Skin of body (tissue), 1 donor: ENCODE measurements at regions not wholly inside any gene's neighbourhood (a gene's known extent, or its start where the extent isn't known, plus 50 kb on each side); places are given as distances from the start of the nearest gene placed in this dataset.
A peak's percentile ranks its signal among the peaks of the same experiment; 100 is the strongest.

ENCODE experiments used
- DNase-seq: peaks from one replicate; lab custom pipeline; 2025; lab: John Stamatoyannopoulos, UW

DNA sequence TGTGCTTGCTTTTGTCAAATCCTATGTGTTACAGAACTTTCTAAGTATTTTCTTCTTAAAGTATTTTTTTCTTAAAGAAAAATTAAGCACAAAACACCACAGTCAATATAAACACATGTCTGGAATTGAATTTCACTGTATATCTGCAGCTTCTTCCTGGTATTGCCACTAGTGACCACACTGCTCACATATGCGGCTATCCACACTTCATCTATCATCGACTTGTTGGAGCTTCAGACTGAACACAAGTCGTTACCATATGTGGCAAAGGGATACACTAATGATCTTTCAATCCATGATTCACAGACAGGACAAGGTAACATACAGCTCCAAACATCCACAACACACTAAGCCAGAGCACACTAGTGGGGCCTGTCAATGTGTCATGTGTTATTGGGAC is 498.4 kb upstream of the ARGLU1 start:
- DNase-seq: peak; percentile 94

DNA sequence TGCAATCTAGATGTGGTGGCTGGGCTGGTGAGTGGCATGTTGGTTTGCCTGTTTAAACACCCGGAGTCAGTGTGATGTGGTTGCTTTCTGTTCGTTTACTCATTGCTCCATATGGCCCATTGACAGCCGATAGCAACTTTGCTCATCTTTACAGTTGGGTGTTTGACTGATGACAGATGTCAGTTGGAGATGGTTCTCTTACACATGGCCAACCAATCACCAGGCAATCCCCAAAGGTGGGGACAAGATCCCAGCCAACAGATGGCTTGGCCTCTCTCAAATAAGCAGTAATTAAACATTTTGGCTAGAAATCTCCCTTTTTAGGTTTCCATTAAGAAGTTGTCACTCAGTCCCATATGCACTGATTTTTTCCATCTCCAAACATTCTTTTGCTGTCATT is 497.1 kb upstream of the ARGLU1 start:
- peak; percentile 54 for DNase-seq

DNA sequence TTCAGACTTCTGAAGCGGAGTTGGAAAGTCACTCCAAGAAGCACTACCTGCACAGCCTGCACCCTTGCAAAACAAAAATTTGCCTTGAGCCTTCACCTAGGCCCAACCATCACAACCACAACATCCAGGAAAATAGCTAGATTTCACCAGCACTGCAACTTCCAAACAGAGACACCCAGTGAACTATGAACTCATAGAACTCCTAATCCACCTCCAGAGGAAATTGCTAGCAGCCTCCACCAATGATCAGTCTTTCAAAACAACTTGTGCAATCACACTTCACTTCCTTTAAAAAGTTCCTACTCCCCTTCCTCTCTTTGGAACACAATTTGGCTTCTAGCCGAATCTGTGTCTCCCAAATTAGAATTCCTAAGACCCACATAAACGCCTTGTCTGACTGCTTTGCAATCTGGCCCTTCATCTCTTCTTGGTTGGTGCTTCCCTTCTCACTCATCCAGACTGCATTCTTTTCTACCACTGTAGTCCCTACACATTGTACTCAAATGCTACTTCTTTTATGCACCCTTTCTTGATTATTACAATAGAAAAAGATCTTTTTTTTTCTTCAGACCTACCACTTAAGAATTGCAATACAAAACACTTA is 489.2 kb upstream of the ARGLU1 start:
- DNase-seq: no peak

DNA sequence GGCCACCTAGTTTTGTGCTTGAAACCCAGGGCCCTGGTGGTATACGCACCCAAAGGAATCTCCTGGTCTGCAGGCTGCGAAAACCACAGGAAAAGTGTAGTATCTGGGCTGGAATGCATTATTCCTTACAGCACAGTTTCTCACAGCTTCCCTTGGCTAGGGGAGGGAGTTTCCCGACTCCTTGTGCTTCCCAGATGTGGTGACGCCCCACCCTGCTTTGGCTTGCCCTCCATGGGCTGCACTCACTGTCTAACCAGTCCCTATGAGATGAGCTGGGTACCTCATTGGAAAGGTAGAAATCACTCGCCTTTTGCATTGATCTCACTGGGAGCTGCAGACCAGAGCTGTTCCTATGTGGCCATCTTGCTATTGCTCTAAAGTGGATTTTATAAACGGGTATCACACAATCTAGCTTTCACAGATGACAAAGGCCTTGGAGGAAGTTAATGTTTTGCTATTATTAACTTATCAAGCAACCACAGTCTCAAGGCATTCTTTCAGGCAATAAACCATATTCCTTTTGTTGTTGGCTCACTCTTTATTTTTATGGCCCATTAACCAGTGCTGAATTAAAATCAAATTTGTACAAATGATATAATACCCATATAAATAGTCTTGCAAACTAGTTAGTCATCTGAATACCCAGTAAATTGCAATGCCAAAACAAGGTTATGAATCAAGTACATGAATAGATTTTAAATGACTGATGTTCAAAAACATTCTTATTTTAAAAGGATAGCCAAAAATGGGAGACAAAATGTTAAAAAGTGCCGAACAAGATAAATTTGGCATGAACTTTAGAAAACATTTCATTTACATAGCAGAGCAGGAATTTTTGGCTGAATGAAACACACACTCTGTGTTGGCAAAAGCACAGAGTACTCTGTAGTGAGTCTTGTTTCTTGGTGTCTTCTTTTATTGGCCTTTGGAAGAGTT is 475.4 kb upstream of the ARGLU1 start:
- DNase-seq: peak; percentile 88

DNA sequence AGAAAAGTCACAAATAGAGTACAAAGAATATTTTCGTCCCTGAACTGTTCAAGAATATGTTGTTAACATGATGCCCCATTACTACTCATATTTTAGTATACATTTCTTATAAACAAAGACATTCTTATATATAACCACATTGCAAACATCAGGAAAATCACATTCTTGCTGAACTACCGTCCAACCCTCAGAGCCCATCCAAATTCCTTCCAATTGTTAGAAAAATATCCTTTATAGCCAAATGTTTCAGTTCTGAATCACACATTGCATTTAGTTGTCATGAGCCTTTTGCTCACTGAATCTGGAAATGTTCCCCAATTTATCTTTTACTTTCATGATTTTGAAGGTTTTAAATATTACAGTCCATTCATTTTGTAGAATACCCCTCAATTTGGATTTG is 467.8 kb upstream of the ARGLU1 start:
- peak; percentile 30 for DNase-seq

DNA sequence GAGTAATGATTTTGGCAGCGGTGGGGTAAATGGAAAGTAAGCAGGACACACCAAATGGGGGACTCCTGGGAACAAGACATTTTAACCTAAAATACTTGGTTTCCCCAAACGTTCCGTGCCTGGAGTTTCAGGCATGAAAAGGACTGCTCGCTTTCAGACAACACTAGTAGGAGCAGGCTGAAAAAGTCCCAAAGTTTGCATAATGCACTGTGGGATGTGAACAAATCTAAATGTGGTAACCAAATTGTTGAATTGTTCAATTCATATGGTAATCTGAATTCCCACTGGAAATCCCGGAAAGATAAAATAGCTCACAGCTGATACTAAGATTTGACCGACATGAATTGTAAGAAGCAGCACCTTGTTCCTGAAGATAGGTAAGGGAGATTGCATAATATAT is 467.2 kb upstream of the ARGLU1 start:
- no peak for DNase-seq

DNA sequence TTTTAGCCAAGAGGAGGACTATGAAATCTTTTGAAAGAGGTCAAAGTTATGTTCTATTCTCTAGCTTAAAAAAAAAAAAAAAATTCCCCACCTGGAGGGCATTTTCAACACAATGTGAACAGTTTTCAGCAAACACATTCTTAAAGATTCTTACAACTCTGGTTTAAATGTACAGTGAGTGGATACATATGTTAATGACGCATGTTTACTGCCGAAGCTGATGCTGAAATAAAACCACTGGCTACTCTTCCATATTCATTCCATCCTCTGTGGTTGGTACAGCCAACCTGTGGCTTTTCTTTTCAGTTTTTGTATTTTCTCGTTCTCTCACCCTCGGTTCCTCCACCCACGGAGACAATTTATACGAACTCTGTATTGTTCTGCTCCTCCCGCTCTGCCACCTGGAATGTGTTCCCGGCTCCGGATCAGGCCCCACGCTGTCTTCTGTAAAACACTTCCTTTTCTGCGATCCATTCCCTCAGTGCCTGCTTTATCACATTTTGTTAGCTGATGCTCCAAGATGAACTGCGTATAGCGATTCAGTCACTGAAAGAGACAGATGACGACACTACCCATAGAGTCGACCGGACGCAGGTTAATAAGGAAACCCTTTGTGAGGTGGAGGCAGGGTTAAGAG is 466.4 kb upstream of the ARGLU1 start:
- no peak for DNase-seq

DNA sequence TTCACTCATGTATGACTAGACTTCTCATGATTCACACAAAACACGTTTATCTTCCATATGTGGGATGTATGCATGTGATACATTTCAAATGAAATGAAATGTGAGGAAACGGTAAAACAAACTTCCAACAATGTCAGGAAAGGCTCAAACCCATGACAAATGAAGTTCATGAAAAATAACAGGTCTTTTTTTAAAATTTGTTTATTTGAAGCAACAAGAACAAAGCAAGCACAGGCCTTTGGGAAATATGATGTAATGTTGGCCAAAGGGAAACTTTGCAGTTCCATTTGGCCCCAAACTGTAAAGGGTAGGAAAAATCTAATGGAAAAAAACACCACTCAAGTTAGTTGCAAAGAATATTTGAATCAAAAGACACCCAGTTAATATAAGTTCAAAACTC is 463.8 kb upstream of the ARGLU1 start:
- no peak for DNase-seq

DNA sequence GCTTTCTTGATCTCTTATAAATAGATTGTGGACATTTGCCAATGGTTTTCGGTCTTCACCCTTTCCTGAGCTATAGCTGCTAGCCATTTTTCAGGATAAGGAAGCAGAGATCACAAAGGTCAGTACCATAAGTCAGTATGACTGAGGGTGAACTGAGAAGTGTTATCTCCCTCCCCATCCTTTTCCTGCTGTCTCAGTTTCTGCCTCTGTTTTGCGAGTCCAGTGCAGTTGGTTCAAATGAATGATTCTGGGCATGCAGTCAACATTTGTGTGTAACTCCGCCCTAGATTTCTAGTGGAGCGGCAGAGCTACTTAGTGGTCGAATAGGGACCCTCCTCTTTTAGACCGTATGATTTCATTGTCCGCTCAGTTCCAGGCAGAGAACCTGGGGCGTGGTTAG is 460.8 kb upstream of the ARGLU1 start:
- no peak for DNase-seq

DNA sequence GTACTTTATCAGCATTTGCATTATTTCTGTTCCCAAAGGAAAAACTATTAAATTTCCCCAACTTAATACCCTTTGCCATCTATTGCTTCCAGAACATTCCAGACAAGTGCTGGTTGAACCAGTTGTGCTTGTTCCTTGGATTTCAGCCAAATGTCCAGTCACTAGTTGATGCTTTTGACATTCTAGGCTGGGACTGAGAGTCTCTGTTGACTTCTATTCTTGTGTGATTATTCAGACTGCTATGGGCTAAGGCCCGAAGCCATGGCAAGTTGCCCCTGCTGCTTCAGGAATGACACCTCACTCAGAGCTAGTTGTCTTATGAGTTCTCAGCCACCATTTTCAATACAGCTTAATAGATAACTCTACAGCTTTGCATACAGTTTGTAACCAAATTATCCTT is 458.1 kb upstream of the ARGLU1 start:
- DNase-seq: peak; percentile 14

DNA sequence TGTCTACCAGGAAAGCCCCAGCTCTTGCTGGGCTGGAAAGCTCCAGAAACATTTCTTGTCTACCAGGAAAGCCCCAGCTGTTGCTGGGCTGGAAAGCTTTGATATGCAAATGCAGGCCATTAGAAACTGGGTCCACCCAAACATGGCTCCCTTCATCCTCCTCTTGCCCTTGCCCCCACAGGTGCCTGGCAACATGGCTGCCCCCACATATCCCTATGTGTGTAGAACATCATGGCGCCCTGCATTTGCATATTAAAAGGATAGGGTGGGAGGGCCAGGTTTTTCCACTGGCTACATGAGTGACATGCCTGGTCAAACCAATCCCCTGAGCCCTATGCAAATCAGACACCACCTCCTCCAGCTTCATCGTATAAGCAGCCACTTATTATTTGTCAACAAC is 455.4 kb upstream of the ARGLU1 start:
- no peak for DNase-seq

DNA sequence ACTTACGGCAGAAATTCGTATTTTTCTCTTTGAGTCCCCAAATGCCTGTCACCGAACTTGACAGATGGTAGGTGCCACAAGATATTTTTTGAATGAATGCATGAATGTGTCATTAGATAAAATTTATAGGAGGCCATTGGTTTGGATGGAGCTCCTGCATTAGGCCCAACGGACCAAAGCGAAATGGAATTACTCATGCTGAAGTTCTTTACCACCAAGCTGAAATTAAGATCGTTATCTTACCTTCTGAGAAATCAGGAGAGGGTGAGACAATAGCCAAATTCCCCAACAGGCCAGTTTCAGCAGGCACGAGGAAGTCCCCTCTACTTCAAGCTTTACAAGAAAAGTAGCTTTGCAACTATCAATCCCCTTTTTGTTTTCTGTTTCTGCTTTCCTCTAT is 452.5 kb upstream of the ARGLU1 start:
- DNase-seq: no peak

DNA sequence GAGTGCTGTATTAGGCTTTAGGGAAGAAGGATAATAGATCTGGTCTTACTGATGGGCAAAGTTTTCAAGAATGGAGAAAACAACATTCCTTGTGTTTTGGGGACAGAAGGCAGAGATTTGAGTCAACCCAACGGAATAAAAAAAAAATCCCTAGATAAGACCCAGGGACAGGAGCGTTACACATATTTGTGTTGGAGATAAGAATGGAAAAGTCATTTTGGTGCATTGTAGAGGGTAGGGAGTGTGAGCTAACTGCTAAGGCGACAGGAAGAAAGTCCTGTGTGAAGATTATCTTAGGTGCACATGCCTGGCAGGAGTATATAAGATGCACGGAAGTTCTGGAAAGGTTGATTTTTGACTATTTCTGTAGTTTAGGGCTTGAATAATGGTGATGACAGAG is 450.3 kb upstream of the ARGLU1 start:
- no peak for DNase-seq

DNA sequence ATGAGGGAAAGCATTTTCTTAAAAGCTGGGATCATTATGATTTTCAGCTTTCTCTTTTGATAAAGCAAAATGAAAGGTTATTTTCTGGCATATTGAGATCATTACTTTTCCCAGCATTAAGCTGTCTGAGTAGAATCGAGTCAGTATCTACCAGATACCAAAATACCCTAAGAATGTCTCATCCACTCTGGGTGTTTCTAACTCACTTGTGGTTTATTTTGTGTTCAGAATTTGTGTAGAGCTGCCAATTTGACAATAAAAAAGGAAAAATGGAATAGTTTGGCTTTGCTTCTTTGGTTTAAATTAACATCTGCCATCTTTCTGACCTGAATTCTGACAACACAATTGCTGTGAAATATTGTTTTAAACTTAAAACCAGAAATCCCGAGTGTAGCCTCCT is 438.7 kb upstream of the ARGLU1 start:
- no peak for DNase-seq

DNA sequence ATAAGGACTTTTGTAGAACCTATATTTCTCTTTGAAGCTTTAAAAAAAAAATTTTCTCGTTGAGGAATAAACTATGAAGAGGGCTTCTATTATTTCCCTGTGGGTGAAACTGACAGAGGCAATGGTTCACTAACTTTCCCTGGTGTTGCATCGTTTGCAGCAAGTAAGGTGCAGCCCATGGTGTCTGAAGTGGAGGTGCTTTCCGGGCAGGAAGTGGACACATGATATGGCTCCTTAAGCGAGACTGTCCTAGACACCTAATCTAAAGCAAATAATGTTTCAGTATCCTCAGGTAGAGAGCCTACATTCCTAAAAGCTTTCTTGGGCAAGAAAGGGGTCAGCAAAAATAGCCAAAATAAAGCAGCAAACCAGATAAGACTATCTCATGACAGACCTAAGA is 437.6 kb upstream of the ARGLU1 start:
- DNase-seq: no peak

DNA sequence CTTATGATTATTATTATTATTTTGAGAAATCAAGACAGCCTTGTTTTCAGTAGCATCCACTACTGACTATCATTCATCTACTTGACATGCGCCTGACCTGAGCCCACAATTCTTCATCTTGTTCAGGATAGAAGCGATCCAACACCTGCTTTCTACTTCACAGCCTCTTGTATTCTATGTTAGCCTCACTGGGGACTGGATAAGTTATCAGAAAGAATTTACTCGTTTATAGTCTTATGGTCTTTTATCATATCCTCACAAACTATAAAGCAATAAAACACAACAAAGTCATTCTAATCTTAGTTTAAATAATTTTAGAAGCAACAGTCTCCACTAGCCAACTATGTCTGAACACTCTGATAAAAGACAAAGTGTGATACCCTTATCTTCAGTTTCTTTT is 436.0 kb upstream of the ARGLU1 start:
- no peak for DNase-seq

DNA sequence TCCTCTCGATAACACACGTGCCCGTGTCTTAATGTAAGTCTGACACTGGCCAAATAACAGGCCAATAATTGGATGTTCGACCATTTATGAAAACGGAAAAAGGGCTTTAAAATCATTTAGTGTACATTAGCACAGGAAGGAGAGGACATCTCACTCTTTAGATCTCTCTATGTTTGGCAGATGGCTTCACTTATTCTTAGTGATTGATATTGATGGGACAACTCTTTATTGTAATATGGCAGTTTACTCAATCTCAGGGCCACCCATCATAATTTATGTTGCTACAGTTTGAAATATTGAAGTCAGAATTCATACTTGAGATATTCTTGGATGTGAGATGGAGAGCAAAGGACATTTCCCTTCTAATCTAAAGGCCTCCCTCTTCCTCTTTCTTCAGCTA is 430.7 kb upstream of the ARGLU1 start:
- DNase-seq: no peak

DNA sequence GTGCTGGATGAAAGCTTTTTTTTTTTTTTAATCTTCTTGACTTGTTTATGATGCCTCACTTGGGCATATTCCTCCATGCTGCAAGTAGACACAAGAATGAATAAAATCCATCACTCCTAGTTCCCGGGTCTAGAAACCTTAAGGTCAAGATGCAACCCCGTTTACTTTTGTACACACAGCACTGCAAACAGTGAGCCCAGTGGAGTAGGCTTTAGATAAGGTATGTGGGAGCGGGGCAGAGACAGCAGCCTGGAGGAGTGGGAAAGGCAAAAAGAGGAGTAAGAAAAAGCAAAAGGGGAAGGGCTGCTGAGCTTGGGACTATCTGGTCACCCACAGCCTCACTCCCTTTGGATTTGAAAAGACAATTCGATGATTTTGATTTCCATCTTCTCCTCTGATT is 429.8 kb upstream of the ARGLU1 start:
- DNase-seq: no peak

DNA sequence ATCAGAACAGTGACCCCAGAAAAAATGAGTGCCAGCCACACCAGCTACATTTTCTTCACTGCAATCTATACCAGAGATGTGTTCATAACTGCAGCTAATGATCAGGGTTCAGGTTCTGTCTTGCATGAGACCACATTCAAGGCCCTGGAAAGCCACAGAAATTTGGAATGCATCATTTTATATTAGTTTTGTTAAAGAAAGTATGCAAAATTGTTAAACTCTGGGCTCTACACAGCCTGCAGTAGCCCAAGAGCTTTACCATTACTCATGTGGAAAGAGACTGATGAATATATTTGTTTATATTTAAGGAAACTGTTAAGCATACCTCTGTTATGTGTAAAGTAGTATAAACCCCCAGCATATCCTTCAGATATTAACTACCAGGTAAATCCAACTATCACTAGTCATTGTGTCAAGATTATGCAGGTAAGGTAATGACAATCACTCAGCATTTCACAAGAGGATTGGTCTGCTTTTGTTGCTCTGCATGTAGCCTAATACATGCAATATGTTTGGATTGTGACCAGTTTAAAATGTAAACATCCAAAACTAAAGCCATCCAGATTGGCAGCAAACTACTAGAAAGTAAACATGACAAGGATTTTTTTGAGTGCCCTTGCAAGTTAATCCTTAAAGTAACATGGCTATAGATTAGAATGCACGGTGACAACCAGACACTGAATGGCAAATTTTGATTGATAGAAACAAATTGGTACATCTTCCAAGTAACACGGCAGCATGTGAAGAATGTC is 429.1 kb upstream of the ARGLU1 start:
- no peak for DNase-seq

DNA sequence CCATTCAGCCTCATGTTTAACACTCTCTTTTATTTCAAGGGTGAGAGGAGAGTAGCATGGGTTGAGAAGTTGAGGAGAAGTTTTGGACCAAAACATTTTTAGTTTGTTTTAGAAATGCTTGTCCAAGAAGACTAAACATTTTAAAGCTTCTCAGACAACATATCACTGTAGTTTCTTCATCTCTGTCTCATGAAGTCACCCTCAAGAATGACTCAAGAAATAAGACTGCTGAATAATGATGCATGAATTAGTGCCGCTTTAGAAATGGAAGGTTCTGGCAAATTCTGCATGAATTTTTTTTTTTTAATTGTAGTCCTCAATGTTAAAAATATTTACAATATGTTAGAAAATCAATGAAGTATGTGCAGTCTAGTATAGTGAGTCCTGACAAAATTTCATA is 422.7 kb upstream of the ARGLU1 start:
- no peak for DNase-seq

DNA sequence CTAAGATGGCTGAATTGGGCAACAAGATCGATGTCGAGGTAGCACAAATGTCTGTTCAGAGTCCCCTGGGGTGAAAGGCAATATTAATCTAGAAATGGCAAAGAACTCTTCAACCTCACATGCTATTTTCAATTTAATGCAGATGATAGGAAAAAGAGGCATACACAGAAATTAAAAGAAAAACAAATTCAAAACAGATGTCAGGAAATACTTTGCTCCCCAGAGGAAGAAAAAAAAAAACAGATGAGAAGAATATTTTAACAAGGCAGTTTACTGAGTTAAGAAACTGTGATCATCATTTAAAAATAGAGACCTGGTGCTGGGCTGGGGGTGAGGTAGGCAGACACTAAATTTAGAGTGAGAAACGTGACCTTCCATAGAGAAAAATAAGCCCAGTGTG is 421.9 kb upstream of the ARGLU1 start:
- DNase-seq: peak; percentile 70

DNA sequence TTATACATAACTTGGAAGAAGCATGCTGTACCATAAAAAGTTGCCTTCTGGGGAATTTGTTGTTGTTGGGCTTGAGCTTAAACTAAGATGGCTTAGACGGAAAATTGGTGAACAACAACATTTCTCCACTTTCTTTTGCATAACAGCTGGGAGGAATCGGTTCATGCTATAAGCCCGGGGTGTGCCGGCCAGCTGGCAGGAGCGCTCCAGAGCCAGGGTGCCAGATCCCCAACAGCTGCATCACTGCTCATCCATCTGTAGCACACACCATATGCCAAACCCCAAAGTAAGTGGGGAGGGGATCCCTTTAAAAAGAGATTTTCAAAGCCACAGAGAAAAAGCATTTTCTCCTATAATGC is 419.5 kb upstream of the ARGLU1 start:
- DNase-seq: peak; percentile 61
